CD14-positive monocyte (primary cell): ENCODE measurements at regions not wholly inside any gene's neighbourhood (a gene's known extent, or its start where the extent isn't known, plus 50 kb on each side); places are given as distances from the start of the nearest gene placed in this dataset.

Experiments
- DNase-seq, 3 donors: peaks; one replicate each; pipeline ENCODE4 v3.0.0-alpha.2; 2011 to 2022
- H2AFZ ChIP-seq: 2 replicates; pipeline ENCODE4 v1.6.0; 2012; ENCODE audit warnings: mild to moderate bottlenecking, low read depth, low read length, inconsistent platforms; ENCODE audit not compliant: insufficient read depth, poor library complexity, severe bottlenecking
- H3K27ac ChIP-seq, 2 donors: 1 replicate in 1 of 2; 2 replicates in 1 of 2; pipeline ENCODE4 v1.5.1; 2012 to 2013; ENCODE audit warnings: low read length in 2 of 2, control low read depth in 1 of 2, inconsistent platforms in 1 of 2, low read depth in 1 of 2, mild to moderate bottlenecking in 1 of 2
- H3K27me3 ChIP-seq, 2 donors: one replicate each; pipeline versions ENCODE4 v1.6.0 to v1.6.1; 2011 to 2013; ENCODE audit warnings: low read length in 2 of 2; ENCODE audit not compliant: control insufficient read depth in 2 of 2, insufficient read depth in 2 of 2
- H3K36me3 ChIP-seq, 2 donors: replicated peaks in 1 of 2; 1 replicate in 1 of 2; 2 replicates in 1 of 2; pipeline versions ENCODE4 v1.5.1 to v1.6.1; 2012 to 2013; ENCODE audit warnings: low read length in 2 of 2, control low read depth in 1 of 2, inconsistent platforms in 1 of 2, mild to moderate bottlenecking in 1 of 2; ENCODE audit not compliant: insufficient read depth in 2 of 2, control insufficient read depth in 1 of 2
- H3K4me1 ChIP-seq, 2 donors: 1 replicate in 1 of 2; 2 replicates in 1 of 2; pipeline versions ENCODE4 v1.5.1 to v1.6.1; 2012 to 2013; ENCODE audit warnings: low read length in 2 of 2, control low read depth in 1 of 2, inconsistent platforms in 1 of 2, mild to moderate bottlenecking in 1 of 2, moderate library complexity in 1 of 2; ENCODE audit not compliant: insufficient read depth in 2 of 2, control insufficient read depth in 1 of 2
- H3K4me2 ChIP-seq: replicated peaks from 2 replicates; pipeline ENCODE3; 2012; ENCODE audit warnings: low read length, moderate library complexity, mild to moderate bottlenecking; ENCODE audit not compliant: poor library complexity, severe bottlenecking; ENCODE audit errors: extremely low read depth
- H3K4me3 ChIP-seq, 3 experiments: fragments of 200-600 bp in 1 of 3; sonication (generic) in 1 of 3; replicated peaks in 1 of 3; 1 replicate in 2 of 3; 2 replicates in 1 of 3; pipeline ENCODE4 v1.5.1; 2011 to 2013; ENCODE audit warnings: low read length in 3 of 3, mild to moderate bottlenecking in 3 of 3, control low read depth in 2 of 3, low read depth in 2 of 3, inconsistent platforms in 1 of 3, moderate library complexity in 1 of 3
- H3K79me2 ChIP-seq: 2 replicates; pipeline ENCODE4 v1.6.0; 2012; ENCODE audit warnings: mild to moderate bottlenecking, control low read depth, inconsistent platforms, low read length, moderate library complexity; ENCODE audit not compliant: insufficient read depth
- H3K9ac ChIP-seq: 2 replicates; pipeline ENCODE4 v1.6.0; 2017; ENCODE audit warnings: low read length, mild to moderate bottlenecking; ENCODE audit not compliant: insufficient read depth, poor library complexity, severe bottlenecking
- H3K9me3 ChIP-seq, 2 donors: replicated peaks in 1 of 2; 1 replicate in 1 of 2; 2 replicates in 1 of 2; pipeline versions ENCODE4 v1.5.1 to v1.6.1; 2012 to 2013; ENCODE audit warnings: low read length in 2 of 2, control low read depth in 1 of 2; ENCODE audit not compliant: control insufficient read depth in 1 of 2, insufficient read depth in 1 of 2
- H4K20me1 ChIP-seq: 2 replicates; pipeline ENCODE4 v1.6.0; 2012; ENCODE audit warnings: mild to moderate bottlenecking, low read length, control low read depth, moderate library complexity; ENCODE audit not compliant: insufficient read depth
- H3K27ac Mint-ChIP-seq, 7 donors: one replicate each; pipeline ENCODE4 v1.8.0; 2020; ENCODE audit warnings: mild to moderate bottlenecking in 7 of 7, mixed read lengths in 7 of 7, moderate library complexity in 6 of 7, inconsistent platforms in 2 of 7
- H3K27me3 Mint-ChIP-seq, 3 donors: one replicate each; pipeline ENCODE4 v1.8.0; 2021 to 2022; ENCODE audit warnings: low read depth in 3 of 3, mild to moderate bottlenecking in 3 of 3, mixed read lengths in 3 of 3, moderate library complexity in 3 of 3, inconsistent platforms in 1 of 3
- H3K36me3 Mint-ChIP-seq, 2 donors: one replicate each; pipeline ENCODE4 v1.8.0; 2020; ENCODE audit warnings: mixed read lengths in 2 of 2, inconsistent platforms in 1 of 2, mild to moderate bottlenecking in 1 of 2
- H3K4me1 Mint-ChIP-seq: one replicate; pipeline ENCODE4 v1.8.0; 2020; ENCODE audit warnings: mild to moderate bottlenecking, mixed read lengths
- H3K4me3 Mint-ChIP-seq, 2 donors: one replicate each; pipeline ENCODE4 v1.8.0; 2020; ENCODE audit warnings: mild to moderate bottlenecking in 2 of 2, mixed read lengths in 2 of 2, moderate library complexity in 1 of 2
- H3K9me3 Mint-ChIP-seq, 7 donors: one replicate each; pipeline ENCODE4 v1.8.0; 2020 to 2022; ENCODE audit warnings: mixed read lengths in 7 of 7, mild to moderate bottlenecking in 6 of 7, moderate library complexity in 6 of 7, inconsistent platforms in 2 of 7
- WGBS: methylation state at CpG from one replicate; pipeline ENCODE4 v1.1.5; 2013; ENCODE audit warnings: missing lambda C conversion rate; ENCODE audit not compliant: insufficient coverage; 5-methylcytosine and 5-hydroxymethylcytosine counted together
- intact Hi-C, 2 donors: fragments of 100-400 bp; cut with micrococcal nuclease; formaldehyde crosslinking; loops; one replicate each; pipeline versions ENCODE4 v1.15.0 to v1.15.1; 2023
- TF ChIP-seq, protein P1 (sequence below): fragments of 200-600 bp; IDR thresholded peaks from one replicate; pipeline ENCODE4 v1.8.0; 2022; ENCODE audit warnings: antibody characterized with exemption, mild to moderate bottlenecking

DNA sequence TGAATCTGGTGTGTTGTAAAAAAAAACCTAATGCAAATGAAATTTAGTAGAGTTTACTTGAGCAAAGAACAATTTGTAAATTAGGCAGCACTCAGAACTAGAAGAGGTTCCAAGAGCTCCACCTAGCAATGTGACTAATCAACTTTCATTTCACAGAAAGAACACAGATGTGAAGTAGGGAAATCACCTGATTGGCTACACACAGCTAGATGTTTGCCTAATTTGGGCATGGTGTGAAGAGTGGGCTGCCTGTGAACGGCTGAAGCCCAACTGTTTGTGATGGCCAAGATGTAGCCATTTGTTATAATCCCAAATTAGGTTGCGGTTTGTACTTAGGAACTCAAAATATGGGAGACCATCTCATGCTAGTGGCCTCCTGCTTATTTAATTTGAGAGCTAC is 724.4 kb upstream of the SLITRK5 start:
- no peaks in the 10 kb centered on the region for H3K79me2 ChIP-seq
- H2AFZ ChIP-seq = no peak overlapping the region
- H3K4me1 ChIP-seq = no peaks in the 10 kb centered on the region
- no peak overlapping the region for H3K4me3 Mint-ChIP-seq
- intact Hi-C loops = no loop called here
- peaks cover 0 to 7% of the 10 kb centered on the region in 2 donors for H3K9me3 ChIP-seq
- WGBS = 94% methylated on average over 2 of the region's 2 CpGs
- no peak for DNase-seq
- H3K27me3 ChIP-seq = no peaks in the 10 kb centered on the region
- H3K9ac ChIP-seq = no peak overlapping the region
- H4K20me1 ChIP-seq = no peaks in the 10 kb centered on the region
- no peaks in the 10 kb centered on the region for H3K36me3 ChIP-seq
- H3K9me3 Mint-ChIP-seq = peaks cover 2 to 18% (median 7%) of the 10 kb centered on the region in 7 donors
- H3K27ac ChIP-seq = no peak overlapping the region
- TF ChIP-seq, protein P1, sequence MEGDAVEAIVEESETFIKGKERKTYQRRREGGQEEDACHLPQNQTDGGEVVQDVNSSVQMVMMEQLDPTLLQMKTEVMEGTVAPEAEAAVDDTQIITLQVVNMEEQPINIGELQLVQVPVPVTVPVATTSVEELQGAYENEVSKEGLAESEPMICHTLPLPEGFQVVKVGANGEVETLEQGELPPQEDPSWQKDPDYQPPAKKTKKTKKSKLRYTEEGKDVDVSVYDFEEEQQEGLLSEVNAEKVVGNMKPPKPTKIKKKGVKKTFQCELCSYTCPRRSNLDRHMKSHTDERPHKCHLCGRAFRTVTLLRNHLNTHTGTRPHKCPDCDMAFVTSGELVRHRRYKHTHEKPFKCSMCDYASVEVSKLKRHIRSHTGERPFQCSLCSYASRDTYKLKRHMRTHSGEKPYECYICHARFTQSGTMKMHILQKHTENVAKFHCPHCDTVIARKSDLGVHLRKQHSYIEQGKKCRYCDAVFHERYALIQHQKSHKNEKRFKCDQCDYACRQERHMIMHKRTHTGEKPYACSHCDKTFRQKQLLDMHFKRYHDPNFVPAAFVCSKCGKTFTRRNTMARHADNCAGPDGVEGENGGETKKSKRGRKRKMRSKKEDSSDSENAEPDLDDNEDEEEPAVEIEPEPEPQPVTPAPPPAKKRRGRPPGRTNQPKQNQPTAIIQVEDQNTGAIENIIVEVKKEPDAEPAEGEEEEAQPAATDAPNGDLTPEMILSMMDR = no peak
- no peak overlapping the region for H3K4me2 ChIP-seq
- no peaks in the 10 kb centered on the region for H3K36me3 Mint-ChIP-seq
- H3K27ac Mint-ChIP-seq = no peak overlapping the region
- no peaks in the 10 kb centered on the region for H3K4me1 Mint-ChIP-seq
- H3K4me3 ChIP-seq = no peak overlapping the region
- H3K27me3 Mint-ChIP-seq = no peaks in the 10 kb centered on the region

DNA sequence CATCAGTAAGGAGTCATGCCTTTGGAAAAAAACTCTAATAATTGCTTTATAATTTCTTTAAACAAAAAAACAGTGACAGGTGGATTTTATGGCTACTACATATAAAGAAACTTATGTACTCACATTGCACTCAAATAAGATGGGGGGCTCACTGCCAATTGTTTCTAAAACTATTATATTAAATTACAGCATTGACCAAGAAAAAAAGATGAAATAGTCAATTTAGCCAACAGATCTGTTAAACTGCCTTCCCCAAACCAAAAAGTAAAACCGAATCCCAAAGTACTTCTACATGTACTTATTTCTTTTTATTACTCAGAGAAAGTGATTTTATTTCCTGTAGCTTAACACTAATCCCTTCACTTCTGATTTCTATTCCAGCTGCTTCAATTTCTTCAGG is 716.8 kb upstream of the SLITRK5 start:
- no peak overlapping the region for H3K4me3 Mint-ChIP-seq
- no peaks in the 10 kb centered on the region for H4K20me1 ChIP-seq
- peaks cover 3 to 12% (median 8%) of the 10 kb centered on the region in 7 donors for H3K9me3 Mint-ChIP-seq
- no peaks in the 10 kb centered on the region for H3K4me1 ChIP-seq
- no peaks in the 10 kb centered on the region for H3K79me2 ChIP-seq
- H3K27ac ChIP-seq = no peak overlapping the region
- H3K9me3 ChIP-seq = no peaks in the 10 kb centered on the region
- H3K27me3 ChIP-seq = no peaks in the 10 kb centered on the region
- WGBS = no CpG with 5 or more reads among the region's 1 CpG
- no peaks in the 10 kb centered on the region for H3K27me3 Mint-ChIP-seq
- H3K4me2 ChIP-seq = no peak overlapping the region
- no peak overlapping the region for H3K9ac ChIP-seq
- H3K36me3 ChIP-seq = no peaks in the 10 kb centered on the region
- no peaks in the 10 kb centered on the region for H3K4me1 Mint-ChIP-seq
- H3K36me3 Mint-ChIP-seq = no peaks in the 10 kb centered on the region
- H2AFZ ChIP-seq = no peak overlapping the region
- TF ChIP-seq, protein P1 = no peak
- intact Hi-C loops = no loop called here
- no peak for DNase-seq
- H3K4me3 ChIP-seq = no peak overlapping the region
- no peak overlapping the region for H3K27ac Mint-ChIP-seq
